IMR-90 (cell line): ENCODE measurements at regions not wholly inside any gene's neighbourhood (a gene's known extent, or its start where the extent isn't known, plus 50 kb on each side); places are given as distances from the start of the nearest gene placed in this dataset.

Experiments
- ATAC-seq: fragments of 200-7000 bp; cut with Tn5 transposase; 2 replicates; pipeline ENCODE4 v1.9.1; 2020; ENCODE audit warnings: low read depth, mild to moderate bottlenecking, moderate library complexity
- BruUV-seq: library from RNA; stranded (reverse); fragments of 400-500 nt; replicated peaks from 2 replicates; lab custom pipeline; 2021; lab: Mats Ljungman, UMichigan
- CTCF ChIA-PET: fragments of 300-600 bp; formaldehyde crosslinking; extraction: SDS; loops from one replicate; lab custom pipeline; 2021; ENCODE audit warnings: antibody characterized with exemption; lab: Yijun Ruan, JAX
- POLR2A ChIA-PET: fragments of 300-600 bp; sonication (Branson Sonifier 250); formaldehyde crosslinking; loops from one replicate; lab custom pipeline; 2022; ENCODE audit warnings: antibody characterized with exemption; ENCODE audit not compliant: unreplicated experiment; lab: Charles Lee
- DNase-seq: peaks from one replicate; pipeline ENCODE4 v3.0.0; 2013
- H2AFZ ChIP-seq: replicated peaks from 2 replicates; pipeline ENCODE3; 2013; ENCODE audit warnings: low read length, mild to moderate bottlenecking; ENCODE audit not compliant: poor library complexity
- H2AK5ac ChIP-seq: 2 replicates; pipeline ENCODE4 v1.6.1; 2013; ENCODE audit warnings: low read depth, low read length, inconsistent platforms
- H2AK9ac ChIP-seq: replicated peaks from 2 replicates; pipeline ENCODE3; 2013; ENCODE audit warnings: mild to moderate bottlenecking, low read depth, low read length, moderate library complexity; ENCODE audit not compliant: poor library complexity
- H2BK120ac ChIP-seq: 2 replicates; pipeline ENCODE4 v1.6.1; 2013; ENCODE audit warnings: low read depth, low read length, inconsistent platforms
- H2BK15ac ChIP-seq: 3 replicates; pipeline ENCODE4 v1.6.1; 2013; ENCODE audit warnings: low read depth, low read length, inconsistent platforms
- H2BK20ac ChIP-seq: 2 replicates; pipeline ENCODE4 v1.6.1; 2013; ENCODE audit warnings: low read depth, mild to moderate bottlenecking, inconsistent platforms, low read length, moderate library complexity
- H2BK5ac ChIP-seq: 2 replicates; pipeline ENCODE4 v1.6.1; 2013; ENCODE audit warnings: mild to moderate bottlenecking, low read depth, low read length, inconsistent platforms; ENCODE audit not compliant: poor library complexity, severe bottlenecking
- H3K14ac ChIP-seq: replicated peaks from 2 replicates; pipeline ENCODE4 v1.6.1; 2013; ENCODE audit warnings: low read depth, low read length, inconsistent platforms
- H3K18ac ChIP-seq: 2 replicates; pipeline ENCODE4 v1.6.1; 2013; ENCODE audit warnings: low read depth, low read length, control low read depth
- H3K23ac ChIP-seq: 2 replicates; pipeline ENCODE4 v1.6.1; 2013; ENCODE audit warnings: low read depth, low read length, inconsistent platforms
- H3K27ac ChIP-seq: 2 replicates; pipeline ENCODE4 v1.5.1; 2013; ENCODE audit warnings: mild to moderate bottlenecking, control low read depth, low read length; ENCODE audit not compliant: insufficient read depth
- H3K27me3 ChIP-seq: 2 replicates; pipeline ENCODE4 v1.6.1; 2013; ENCODE audit warnings: low read length; ENCODE audit not compliant: control insufficient read depth, insufficient read depth
- H3K36me3 ChIP-seq: 2 replicates; pipeline ENCODE4 v1.6.1; 2013; ENCODE audit warnings: low read length, mixed read lengths; ENCODE audit not compliant: control insufficient read depth, insufficient read depth
- H3K4ac ChIP-seq: 2 replicates; pipeline ENCODE4 v1.6.1; 2013; ENCODE audit warnings: low read depth, low read length, inconsistent platforms
- H3K4me1 ChIP-seq: 2 replicates; pipeline ENCODE4 v1.6.1; 2013; ENCODE audit warnings: low read length, mixed read lengths; ENCODE audit not compliant: control insufficient read depth, insufficient read depth
- H3K4me2 ChIP-seq: 2 replicates; pipeline ENCODE4 v1.6.1; 2013; ENCODE audit warnings: low read depth, mild to moderate bottlenecking, control low read depth, low read length, moderate library complexity
- H3K4me3 ChIP-seq: 2 replicates; pipeline ENCODE4 v1.5.1; 2013; ENCODE audit warnings: low read depth, mild to moderate bottlenecking, control low read depth, low read length, moderate library complexity; ENCODE audit not compliant: insufficient read depth
- H3K56ac ChIP-seq: 2 replicates; pipeline ENCODE4 v1.6.1; 2013; ENCODE audit warnings: low read length, inconsistent platforms; ENCODE audit not compliant: insufficient read depth; ENCODE audit errors: extremely low read depth
- H3K79me1 ChIP-seq, 2 experiments: 2 replicates each; pipeline ENCODE4 v1.6.1; 2013; ENCODE audit warnings: low read length in 2 of 2, inconsistent platforms in 1 of 2, low read depth in 1 of 2
- H3K9ac ChIP-seq: 2 replicates; pipeline ENCODE4 v1.6.1; 2013; ENCODE audit warnings: low read depth, low read length, control low read depth
- H3K9me1 ChIP-seq: 2 replicates; pipeline ENCODE4 v1.6.1; 2013; ENCODE audit warnings: low read length, inconsistent platforms; ENCODE audit not compliant: insufficient read depth
- H3K9me3 ChIP-seq: 2 replicates; pipeline ENCODE4 v1.6.1; 2013; ENCODE audit warnings: low read length; ENCODE audit not compliant: control insufficient read depth, insufficient read depth
- H4K20me1 ChIP-seq: 2 replicates; pipeline ENCODE4 v1.6.1; 2013; ENCODE audit warnings: low read length, inconsistent platforms; ENCODE audit not compliant: insufficient read depth
- H4K5ac ChIP-seq: 2 replicates; pipeline ENCODE4 v1.6.1; 2013; ENCODE audit warnings: mild to moderate bottlenecking, low read depth, low read length, control low read depth
- H4K8ac ChIP-seq, 2 experiments: 2 replicates each; pipeline ENCODE4 v1.6.1; 2013; ENCODE audit warnings: low read depth in 2 of 2, low read length in 2 of 2, control low read depth in 1 of 2, inconsistent platforms in 1 of 2
- H4K91ac ChIP-seq: 2 replicates; pipeline ENCODE4 v1.6.1; 2013; ENCODE audit warnings: low read depth, low read length, inconsistent platforms; ENCODE audit not compliant: insufficient read depth
- BHLHE40 ChIP-seq: fragments of 150-350 bp; IDR thresholded peaks from 2 replicates; pipeline ENCODE4 v1.6.1; 2016; ENCODE audit warnings: mild to moderate bottlenecking, low read depth, low read length
- CEBPB ChIP-seq: IDR thresholded peaks from 2 replicates; pipeline ENCODE4 v1.6.1; 2012; ENCODE audit warnings: low read depth, low read length, improper control_type of control experiment
- CHD1 ChIP-seq: IDR thresholded peaks from 2 replicates; pipeline ENCODE4 v1.6.1; 2012; ENCODE audit warnings: low read depth, low read length, improper control_type of control experiment
- FOS ChIP-seq: fragments of 150-350 bp; IDR thresholded peaks from 2 replicates; pipeline ENCODE4 v1.6.1; 2016; ENCODE audit warnings: low read depth, low read length
- MAFK ChIP-seq: IDR thresholded peaks from 2 replicates; pipeline ENCODE4 v1.6.1; 2012; ENCODE audit warnings: low read depth, low read length, improper control_type of control experiment
- MAZ ChIP-seq: IDR thresholded peaks from 2 replicates; pipeline ENCODE4 v1.6.1; 2012; ENCODE audit warnings: low read depth, mild to moderate bottlenecking, low read length, improper control_type of control experiment, moderate library complexity, borderline replicate concordance
- MXI1 ChIP-seq: IDR thresholded peaks from 2 replicates; pipeline ENCODE4 v1.6.1; 2012; ENCODE audit warnings: low read depth, mild to moderate bottlenecking, low read length, moderate library complexity, borderline replicate concordance
- NFE2L2 ChIP-seq: fragments of 150-350 bp; IDR thresholded peaks from 2 replicates; pipeline ENCODE4 v1.6.1; 2016; ENCODE audit warnings: low read depth, mild to moderate bottlenecking, low read length
- POLR2A ChIP-seq: IDR thresholded peaks from 2 replicates; pipeline ENCODE4 v1.6.1; 2012; ENCODE audit warnings: mild to moderate bottlenecking, low read depth, low read length
- RAD21 ChIP-seq: IDR thresholded peaks from 2 replicates; pipeline ENCODE4 v1.6.1; 2012; ENCODE audit warnings: low read length, improper control_type of control experiment
- RCOR1 ChIP-seq: IDR thresholded peaks from 2 replicates; pipeline ENCODE4 v1.6.1; 2012; ENCODE audit warnings: mild to moderate bottlenecking, low read length, improper control_type of control experiment; ENCODE audit not compliant: insufficient replicate concordance
- RFX5 ChIP-seq: IDR thresholded peaks from 2 replicates; pipeline ENCODE4 v1.8.0; 2012; ENCODE audit warnings: low read depth, mild to moderate bottlenecking, low read length, moderate library complexity
- SMC3 ChIP-seq: fragments of 150-350 bp; IDR thresholded peaks from 2 replicates; pipeline ENCODE4 v1.6.1; 2016; ENCODE audit warnings: low read depth, mild to moderate bottlenecking, antibody characterized with exemption, low read length, moderate library complexity
- WGBS, 2 experiments: methylation state at CpG; one replicate each; pipeline versions ENCODE4 v1.1.5 to v1.1.7; 2013; ENCODE audit warnings: missing lambda C conversion rate in 2 of 2; ENCODE audit not compliant: insufficient read length in 1 of 2; ENCODE audit errors: extremely low coverage in 2 of 2; 5-methylcytosine and 5-hydroxymethylcytosine counted together
- dilution Hi-C: fragments of 300-500 bp; cut with HindIII; formaldehyde crosslinking; loops from one replicate; pipeline ENCODE4 v1.14.3; 2018; ENCODE audit warnings: low sequenced_read_pairs; ENCODE audit not compliant: unreplicated experiment
- in situ Hi-C: fragments of 300-500 bp; cut with MboI; formaldehyde crosslinking; loops from 3 replicates; pipeline ENCODE4 v1.14.3; 2019; ENCODE audit warnings: low sequenced_read_pairs, inconsistent platforms, mixed read lengths
- intact Hi-C: fragments of 100-400 bp; cut with micrococcal nuclease; formaldehyde crosslinking; loops from 2 replicates; pipeline ENCODE4 v1.10.0; 2022
- TF ChIP-seq, protein P1 (sequence below): conservative IDR thresholded peaks from 2 replicates; pipeline ENCODE4 v1.5.1; 2012; ENCODE audit warnings: mild to moderate bottlenecking, low read depth, low read length, improper control_type of control experiment
- TF ChIP-seq, protein P2 (sequence below): fragments of 150-350 bp; IDR thresholded peaks from 2 replicates; pipeline ENCODE4 v1.6.1; 2016; ENCODE audit warnings: low read depth, mild to moderate bottlenecking, low read length, moderate library complexity, borderline replicate concordance
- TF ChIP-seq, protein P3 (sequence below): fragments of 150-350 bp; IDR thresholded peaks from 2 replicates; pipeline ENCODE4 v1.6.1; 2017; ENCODE audit warnings: mild to moderate bottlenecking, antibody characterized with exemption, low read length, low read depth

DNA sequence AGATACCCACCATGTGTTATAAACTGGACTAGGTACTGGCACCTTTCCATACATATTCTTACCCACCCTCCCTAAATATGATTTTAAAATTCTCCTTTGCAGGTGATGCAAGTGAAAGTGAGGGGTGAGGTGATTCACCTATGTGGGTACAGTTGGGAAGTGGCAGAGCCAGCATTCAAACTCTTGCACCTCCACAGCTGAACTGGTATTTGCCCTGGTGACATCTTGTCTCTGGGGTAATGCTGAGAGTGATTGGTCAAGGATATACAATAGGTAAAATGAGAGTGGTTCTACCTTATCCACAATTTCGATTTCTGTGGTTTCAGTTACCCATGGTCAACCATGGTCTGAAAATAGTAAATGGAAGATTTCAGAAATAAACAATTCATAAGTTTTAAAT is 288.2 kb downstream of the MIAT start:
- ChIA-PET POLR2A (no interaction called here), CTCF (no interaction called here)
- TF ChIP-seq RFX5 (no peak), RAD21 (no peak), NFE2L2 (no peak), SMC3 (no peak), CHD1 (no peak), MAFK (no peak), BHLHE40 (no peak), MAZ (no peak), CEBPB (no peak), FOS (no peak), POLR2A (no peak), MXI1 (no peak), RCOR1 (no peak)
- TF ChIP-seq, protein P1, sequence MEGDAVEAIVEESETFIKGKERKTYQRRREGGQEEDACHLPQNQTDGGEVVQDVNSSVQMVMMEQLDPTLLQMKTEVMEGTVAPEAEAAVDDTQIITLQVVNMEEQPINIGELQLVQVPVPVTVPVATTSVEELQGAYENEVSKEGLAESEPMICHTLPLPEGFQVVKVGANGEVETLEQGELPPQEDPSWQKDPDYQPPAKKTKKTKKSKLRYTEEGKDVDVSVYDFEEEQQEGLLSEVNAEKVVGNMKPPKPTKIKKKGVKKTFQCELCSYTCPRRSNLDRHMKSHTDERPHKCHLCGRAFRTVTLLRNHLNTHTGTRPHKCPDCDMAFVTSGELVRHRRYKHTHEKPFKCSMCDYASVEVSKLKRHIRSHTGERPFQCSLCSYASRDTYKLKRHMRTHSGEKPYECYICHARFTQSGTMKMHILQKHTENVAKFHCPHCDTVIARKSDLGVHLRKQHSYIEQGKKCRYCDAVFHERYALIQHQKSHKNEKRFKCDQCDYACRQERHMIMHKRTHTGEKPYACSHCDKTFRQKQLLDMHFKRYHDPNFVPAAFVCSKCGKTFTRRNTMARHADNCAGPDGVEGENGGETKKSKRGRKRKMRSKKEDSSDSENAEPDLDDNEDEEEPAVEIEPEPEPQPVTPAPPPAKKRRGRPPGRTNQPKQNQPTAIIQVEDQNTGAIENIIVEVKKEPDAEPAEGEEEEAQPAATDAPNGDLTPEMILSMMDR = no peak
- TF ChIP-seq, protein P2, sequence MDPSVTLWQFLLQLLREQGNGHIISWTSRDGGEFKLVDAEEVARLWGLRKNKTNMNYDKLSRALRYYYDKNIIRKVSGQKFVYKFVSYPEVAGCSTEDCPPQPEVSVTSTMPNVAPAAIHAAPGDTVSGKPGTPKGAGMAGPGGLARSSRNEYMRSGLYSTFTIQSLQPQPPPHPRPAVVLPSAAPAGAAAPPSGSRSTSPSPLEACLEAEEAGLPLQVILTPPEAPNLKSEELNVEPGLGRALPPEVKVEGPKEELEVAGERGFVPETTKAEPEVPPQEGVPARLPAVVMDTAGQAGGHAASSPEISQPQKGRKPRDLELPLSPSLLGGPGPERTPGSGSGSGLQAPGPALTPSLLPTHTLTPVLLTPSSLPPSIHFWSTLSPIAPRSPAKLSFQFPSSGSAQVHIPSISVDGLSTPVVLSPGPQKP = no peak
- TF ChIP-seq, protein P3, sequence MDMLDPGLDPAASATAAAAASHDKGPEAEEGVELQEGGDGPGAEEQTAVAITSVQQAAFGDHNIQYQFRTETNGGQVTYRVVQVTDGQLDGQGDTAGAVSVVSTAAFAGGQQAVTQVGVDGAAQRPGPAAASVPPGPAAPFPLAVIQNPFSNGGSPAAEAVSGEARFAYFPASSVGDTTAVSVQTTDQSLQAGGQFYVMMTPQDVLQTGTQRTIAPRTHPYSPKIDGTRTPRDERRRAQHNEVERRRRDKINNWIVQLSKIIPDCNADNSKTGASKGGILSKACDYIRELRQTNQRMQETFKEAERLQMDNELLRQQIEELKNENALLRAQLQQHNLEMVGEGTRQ = no peak
- ATAC-seq (no peak), DNase-seq (no peak)
- Histone ChIP-seq H2BK5ac (no peak overlapping the region), H3K9me3 (no peaks in the 10 kb centered on the region), H4K5ac (no peak overlapping the region), H3K79me1 (no peaks in the 10 kb centered on the region), H4K20me1 (no peaks in the 10 kb centered on the region), H2BK15ac (no peak overlapping the region), H3K23ac (no peak overlapping the region), H2AK5ac (no peak overlapping the region), H3K27me3 (peaks cover 11% of the 10 kb centered on the region; the same call in 1 of the 2 replicates), H3K4me2 (no peak overlapping the region), H3K4ac (no peak overlapping the region), H4K91ac (no peak overlapping the region), H2AK9ac (no peak overlapping the region), H2BK120ac (no peak overlapping the region), H3K14ac (no peak overlapping the region), H2AFZ (no peak overlapping the region), H3K56ac (no peak overlapping the region), H3K9me1 (no peaks in the 10 kb centered on the region), H3K4me3 (no peak overlapping the region), H2BK20ac (no peak overlapping the region), H3K4me1 (no peaks in the 10 kb centered on the region), H4K8ac (no peak overlapping the region), H3K9ac (no peak overlapping the region), H3K27ac (no peak overlapping the region), H3K36me3 (no peaks in the 10 kb centered on the region), H3K18ac (no peak overlapping the region)
- dilution Hi-C loops = no loop called here
- WGBS, 2 experiments = no CpG with 5 or more reads among the region's 1 CpG
- in situ Hi-C loops = no loop called here
- no TSS peak for BruUV-seq
- intact Hi-C loops = no loop called here
